DMS153 (cell line): ENCODE measurements at regions not wholly inside any gene's neighbourhood (a gene's known extent, or its start where the extent isn't known, plus 50 kb on each side); places are given as distances from the start of the nearest gene placed in this dataset.

Experiments
- DNase-seq: peaks from one replicate; lab custom pipeline; 2025; lab: John Stamatoyannopoulos, UW

GRCh38 chr9:94159069-94159939 is 75.0 kb downstream of the PTPDC1 start:
- no peak for DNase-seq

- no peak for DNase-seq
These were observed 76.6 kb downstream of the PTPDC1 start for GRCh38 chr9:94160594-94161501.

DNA sequence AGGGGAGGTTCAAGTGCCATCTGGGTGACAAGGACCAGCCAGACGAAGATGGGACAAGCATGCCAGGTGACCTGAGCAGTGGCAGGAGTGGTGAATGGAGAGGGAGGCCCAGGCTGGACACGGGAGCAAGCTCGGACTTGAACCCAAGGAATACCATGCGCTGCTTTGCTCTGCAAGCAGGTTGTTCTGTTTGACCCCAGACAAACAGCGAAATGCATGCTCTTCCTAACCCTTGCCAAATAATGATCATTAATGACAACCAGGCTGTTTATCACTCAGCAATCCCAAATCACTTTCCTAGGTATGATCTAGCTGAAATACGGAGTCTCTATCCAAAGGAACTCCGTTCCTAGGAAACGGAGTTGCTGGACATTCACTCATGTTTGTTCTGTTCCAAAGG is 77.4 kb downstream of the PTPDC1 start:
- DNase-seq, result no peak

- no peak for DNase-seq
These were observed 80.7 kb downstream of the PTPDC1 start for GRCh38 chr9:94164806-94165549.

DNA sequence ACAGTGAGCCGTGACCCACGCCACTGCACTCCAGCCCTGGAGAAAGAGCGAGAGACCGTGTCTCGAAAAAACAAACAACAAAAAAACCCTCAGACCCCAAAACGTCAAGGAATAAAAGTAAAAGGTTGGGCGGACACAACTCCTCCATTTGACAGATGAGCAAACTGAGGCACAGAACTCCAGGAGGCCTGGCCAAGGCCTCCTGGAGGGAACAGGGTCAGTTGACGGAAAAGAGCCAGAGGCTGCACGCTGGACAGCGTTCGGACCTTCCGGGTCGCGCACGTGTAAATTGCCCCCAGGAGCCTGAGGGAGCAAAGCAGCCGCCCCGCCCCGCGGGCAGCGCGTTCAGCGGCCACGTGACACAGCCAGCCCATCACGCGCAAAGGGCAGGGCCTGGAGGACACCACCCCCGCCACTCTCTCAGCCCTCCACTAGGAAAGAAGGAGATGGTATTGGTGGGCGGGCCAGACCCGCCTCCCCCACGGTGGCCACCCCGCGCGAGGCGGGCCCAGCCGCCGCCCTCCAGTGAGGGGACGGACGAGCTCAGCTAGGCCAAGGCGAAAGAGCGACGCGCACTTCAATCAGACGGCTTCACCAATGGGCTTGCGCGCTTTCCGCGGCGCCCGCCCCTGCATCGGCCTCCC is 81.5 kb downstream of the PTPDC1 start:
- peak; percentile 99 for DNase-seq

DNA sequence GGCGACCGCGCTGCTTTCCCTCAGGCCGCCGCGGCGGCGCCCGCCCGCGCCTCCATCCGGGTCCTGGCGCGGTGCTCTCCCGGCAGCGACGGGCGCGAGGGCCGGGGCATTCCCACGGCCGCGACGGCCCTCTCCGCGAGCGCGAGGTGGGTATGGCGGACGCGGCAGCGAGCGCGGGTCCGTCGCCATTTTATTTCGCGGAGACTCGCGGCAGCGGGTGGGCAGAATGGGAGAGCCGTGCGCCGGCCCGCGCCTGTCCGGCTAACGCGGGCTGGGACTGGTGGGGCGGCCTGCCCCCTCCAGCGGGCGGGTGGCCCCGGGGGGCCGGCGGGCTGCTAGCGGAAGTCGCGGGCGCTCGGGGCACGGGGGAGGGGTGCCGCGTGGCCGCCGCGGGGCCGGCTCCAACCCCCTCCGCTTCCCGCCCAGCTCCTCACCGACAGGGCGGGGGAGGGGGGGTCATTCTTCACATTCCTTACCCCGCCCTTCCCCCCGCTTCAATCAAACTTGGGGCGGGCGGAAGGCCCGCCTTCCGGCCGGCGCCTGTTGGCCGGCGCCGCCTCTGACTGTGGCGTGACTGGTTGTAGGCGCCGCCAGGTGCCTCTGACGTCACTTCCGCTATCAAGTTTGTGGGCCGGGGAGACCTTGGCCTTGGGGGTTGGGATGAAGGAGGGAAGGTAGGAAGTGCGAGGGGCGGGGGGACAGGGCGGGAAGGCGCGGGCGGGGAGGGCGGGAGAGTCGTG is 82.1 kb downstream of the PTPDC1 start:
- peak; percentile 97 for DNase-seq

DNA sequence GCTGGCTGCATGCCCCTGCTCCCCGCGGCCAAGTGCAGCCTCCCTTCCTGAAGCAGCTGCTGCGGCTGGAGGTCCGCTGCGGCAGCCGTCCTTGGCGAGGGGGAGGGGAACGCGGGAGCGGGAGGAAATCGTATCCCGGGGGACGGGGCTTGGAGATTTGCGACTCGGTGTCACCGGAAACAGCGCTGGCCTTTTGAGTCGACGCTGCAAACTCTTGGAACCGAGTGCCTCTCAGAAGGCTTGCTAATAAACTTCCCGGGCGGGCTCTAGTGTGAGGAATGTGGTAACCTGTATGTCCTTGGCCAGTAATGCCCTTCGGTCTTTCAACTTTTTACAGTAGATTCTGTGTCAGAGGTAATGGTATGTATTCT is 82.7 kb downstream of the PTPDC1 start:
- no peak for DNase-seq

- DNase-seq, result no peak
These were observed 83.2 kb downstream of the PTPDC1 start for GRCh38 chr9:94167376-94167890.

- no peak for DNase-seq
These were observed 84.1 kb downstream of the PTPDC1 start for GRCh38 chr9:94168203-94169000.

DNA sequence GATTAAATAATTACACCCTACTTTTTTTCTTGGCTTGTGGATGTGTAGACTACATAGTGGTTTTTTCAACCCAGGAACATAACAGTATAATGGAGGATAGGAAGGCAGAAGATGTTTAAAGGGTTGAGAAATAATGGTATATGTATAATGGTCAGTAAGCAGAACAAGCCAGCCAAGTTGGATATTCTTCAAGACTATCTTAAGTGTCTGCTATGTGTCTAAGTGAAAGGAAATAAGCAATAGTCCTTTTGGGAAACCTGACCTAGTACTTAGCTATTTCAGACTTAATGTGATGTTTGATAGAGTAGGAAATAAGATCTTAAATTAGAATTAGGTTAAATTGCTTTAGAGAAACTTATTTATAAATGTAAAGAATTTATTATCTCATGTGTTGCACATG is 85.7 kb downstream of the PTPDC1 start:
- DNase-seq, result no peak

DNA sequence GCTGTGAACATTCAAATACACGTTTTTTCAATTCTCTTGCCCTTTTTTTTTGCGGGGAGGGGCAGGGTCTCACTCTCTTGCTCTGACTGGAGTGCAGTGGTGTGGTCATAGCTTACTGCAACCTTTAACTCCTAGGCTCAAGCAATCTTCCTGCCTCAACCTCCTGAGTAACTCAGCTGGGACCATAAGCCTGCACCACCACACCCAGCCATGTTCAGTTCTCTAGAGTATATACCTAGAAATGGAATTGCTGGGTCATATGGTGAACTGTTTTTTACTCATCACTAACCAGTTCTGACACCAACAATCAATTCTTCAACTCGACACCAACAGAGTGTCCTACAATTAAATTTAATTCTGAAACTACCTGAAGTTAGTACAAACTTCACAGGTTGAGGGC is 85.5 kb upstream of the ZNF169 start:
- DNase-seq, result no peak

DNA sequence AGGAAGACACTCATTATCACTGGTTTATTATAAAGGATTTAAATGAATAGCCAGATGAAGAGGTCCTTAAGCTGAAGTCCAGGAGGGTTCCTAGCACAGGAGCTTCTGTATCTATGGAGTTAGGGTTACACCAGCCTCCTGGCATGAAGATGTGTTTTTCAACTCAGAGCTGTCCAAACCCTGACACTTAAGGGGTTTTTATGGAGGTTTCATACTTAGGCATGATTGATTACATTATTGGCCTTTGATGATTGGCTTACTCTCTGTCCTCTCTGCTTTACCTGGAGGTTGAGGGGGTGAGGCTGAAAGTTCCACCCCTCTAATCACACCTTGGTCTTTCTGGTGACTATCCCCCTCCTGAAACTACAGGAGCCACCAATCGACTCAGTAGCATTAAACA is 84.9 kb upstream of the ZNF169 start:
- no peak for DNase-seq

GRCh38 chr9:94175669-94176068 is 83.4 kb upstream of the ZNF169 start:
- DNase-seq, result no peak

- DNase-seq, result no peak
These were observed 82.5 kb upstream of the ZNF169 start for GRCh38 chr9:94176608-94177007.

- no peak for DNase-seq
These were observed 80.2 kb upstream of the ZNF169 start for GRCh38 chr9:94178927-94179326.

DNA sequence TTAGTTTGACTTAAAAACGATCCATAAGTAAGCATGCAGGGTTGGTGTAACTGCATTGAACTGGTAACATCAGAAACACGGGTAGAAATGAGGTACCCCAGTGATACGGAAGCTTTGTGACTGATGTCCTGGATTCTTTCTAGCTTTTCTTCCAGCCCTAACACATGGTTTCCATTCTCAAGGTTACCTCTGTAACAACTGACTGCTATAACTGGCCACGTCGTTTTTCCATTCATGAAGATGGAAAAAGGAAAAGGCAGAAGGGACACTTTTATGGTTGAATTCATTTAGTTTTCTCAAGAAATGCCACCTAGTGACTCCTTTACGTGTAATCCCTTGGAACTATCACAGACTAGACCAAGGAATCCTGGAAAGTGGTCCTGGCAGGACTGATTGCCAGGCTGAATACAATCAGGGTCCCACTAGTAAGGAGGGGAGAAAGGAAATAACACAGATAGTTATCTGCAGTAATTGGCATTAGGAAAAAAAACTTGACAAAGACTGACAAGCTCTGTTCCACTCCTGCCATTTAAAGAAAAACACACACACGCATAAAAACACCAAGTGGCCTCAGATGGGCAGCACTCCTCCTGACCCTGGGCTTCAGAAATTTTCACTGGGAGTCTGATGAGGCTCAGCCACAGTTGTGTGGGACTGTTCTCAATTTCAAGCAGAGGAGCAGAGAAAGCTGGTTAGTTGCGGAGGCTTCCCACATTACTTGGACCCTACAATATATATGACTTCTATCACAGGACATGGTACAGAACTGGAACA is 77.5 kb upstream of the ZNF169 start:
- no peak for DNase-seq

GRCh38 chr9:94182532-94182931 is 76.6 kb upstream of the ZNF169 start:
- DNase-seq, result no peak

- DNase-seq, result no peak
These were observed 75.7 kb upstream of the ZNF169 start for GRCh38 chr9:94183240-94183999.

DNA sequence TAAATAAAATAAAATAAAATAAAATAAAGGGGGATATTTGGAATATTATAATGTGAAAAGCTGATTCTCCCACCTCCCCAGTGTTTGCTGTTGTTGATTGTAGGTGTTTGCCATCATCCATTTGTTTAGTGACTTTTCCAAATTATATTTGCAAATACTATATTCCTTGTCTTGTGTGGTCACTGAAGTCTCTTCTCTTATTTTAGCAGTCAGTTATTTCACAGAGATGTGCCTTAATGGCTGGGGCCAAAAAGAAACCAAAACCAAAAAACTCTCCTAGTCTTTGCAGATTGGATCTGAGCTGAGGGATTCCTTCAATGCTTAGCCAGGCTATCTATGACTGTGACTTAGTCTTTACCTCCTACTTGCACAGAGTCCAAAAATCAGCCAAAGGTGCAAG is 70.9 kb upstream of the ZNF169 start:
- no peak for DNase-seq
